WTC11 (cell line): ENCODE measurements at regions not wholly inside any gene's neighbourhood (a gene's known extent, or its start where the extent isn't known, plus 50 kb on each side); places are given as distances from the start of the nearest gene placed in this dataset.

ENCODE experiments used
- ATAC-seq: fragments of 200-7000 bp; cut with Tn5 transposase; 2 replicates; pipeline ENCODE4 v1.10.0; 2021; ENCODE audit warnings: mild to moderate bottlenecking, moderate library complexity
- CTCF ChIA-PET: fragments of 300-600 bp; sonication (Branson Sonifier 250); formaldehyde crosslinking; loops from one replicate; lab custom pipeline; 2021; ENCODE audit warnings: antibody characterized with exemption; lab: Charles Lee
- POLR2A ChIA-PET: fragments of 350-600 bp; sonication (Branson Sonifier 250); formaldehyde crosslinking; loops from one replicate; lab custom pipeline; 2021; ENCODE audit warnings: antibody characterized with exemption; lab: Charles Lee
- DNase-seq: peaks from one replicate; pipeline ENCODE4 v3.0.0; 2021; ENCODE audit warnings: low spot score
- H3K27ac Mint-ChIP-seq: 2 replicates; pipeline ENCODE4 v1.8.0; 2021; ENCODE audit warnings: mixed read lengths
- H3K27me3 Mint-ChIP-seq: 2 replicates; pipeline ENCODE4 v1.8.0; 2021; ENCODE audit warnings: low read depth, mild to moderate bottlenecking, moderate library complexity, mixed read lengths
- H3K36me3 Mint-ChIP-seq: 2 replicates; pipeline ENCODE4 v1.8.0; 2021; ENCODE audit warnings: mixed read lengths
- H3K4me1 Mint-ChIP-seq: 2 replicates; pipeline ENCODE4 v1.8.0; 2022; ENCODE audit warnings: mixed read lengths
- H3K4me3 Mint-ChIP-seq: 2 replicates; pipeline ENCODE4 v1.8.0; 2021; ENCODE audit warnings: mild to moderate bottlenecking, moderate library complexity, mixed read lengths
- H3K9me3 Mint-ChIP-seq: 2 replicates; pipeline ENCODE4 v1.8.0; 2021; ENCODE audit warnings: mixed read lengths
- AR ChIP-seq: fragments of 250-450 bp; sonication (Bioruptor Pico); IDR thresholded peaks from 2 replicates; pipeline ENCODE4 v1.9.0; 2021; ENCODE audit warnings: mild to moderate bottlenecking
- E2F5 ChIP-seq: sonication (generic); formaldehyde crosslinking; IDR thresholded peaks from 2 replicates; pipeline ENCODE4 v1.8.1; 2022; ENCODE audit warnings: mild to moderate bottlenecking, moderate library complexity, missing genetic modification reagents
- ERG ChIP-seq: fragments of 250-450 bp; sonication (Bioruptor Pico); IDR thresholded peaks from 2 replicates; pipeline ENCODE4 v1.8.0; 2021; ENCODE audit warnings: mild to moderate bottlenecking
- FOXJ3 ChIP-seq: sonication (generic); formaldehyde crosslinking; IDR thresholded peaks from 2 replicates; pipeline ENCODE4 v1.9.0; 2021; ENCODE audit warnings: missing genetic modification reagents, mild to moderate bottlenecking, borderline replicate concordance
- FOXK1 ChIP-seq: sonication (generic); formaldehyde crosslinking; IDR thresholded peaks from 2 replicates; pipeline ENCODE4 v1.8.0; 2022; ENCODE audit warnings: mild to moderate bottlenecking, moderate library complexity, missing genetic modification reagents
- GTF2I ChIP-seq: fragments of 250-450 bp; sonication (Bioruptor Pico); conservative IDR thresholded peaks from 2 replicates; pipeline ENCODE4 v1.4.0; 2021; ENCODE audit warnings: mild to moderate bottlenecking
- NFYB ChIP-seq: sonication (generic); formaldehyde crosslinking; conservative IDR thresholded peaks from 2 replicates; pipeline ENCODE4 v1.8.0; 2022; ENCODE audit warnings: low read depth, missing genetic modification reagents
- PRDM15 ChIP-seq: sonication (generic); formaldehyde crosslinking; IDR thresholded peaks from 2 replicates; pipeline ENCODE4 v1.8.0; 2022; ENCODE audit warnings: missing genetic modification reagents
- TCF7 ChIP-seq: sonication (generic); formaldehyde crosslinking; IDR thresholded peaks from 2 replicates; pipeline ENCODE4 v1.8.0; 2022; ENCODE audit warnings: mild to moderate bottlenecking, low read depth, missing genetic modification reagents, moderate library complexity
- TEAD4 ChIP-seq: sonication (generic); formaldehyde crosslinking; IDR thresholded peaks from 2 replicates; pipeline ENCODE4 v1.8.0; 2022; ENCODE audit warnings: mild to moderate bottlenecking, missing genetic modification reagents
- TP53 ChIP-seq: sonication (generic); formaldehyde crosslinking; IDR thresholded peaks from 2 replicates; pipeline ENCODE4 v1.8.1; 2023; ENCODE audit warnings: mild to moderate bottlenecking, missing genetic modification reagents
- USF2 ChIP-seq: sonication (generic); formaldehyde crosslinking; IDR thresholded peaks from 2 replicates; pipeline ENCODE4 v1.8.1; 2023; ENCODE audit warnings: mild to moderate bottlenecking, missing genetic modification reagents, moderate library complexity
- ZNF263 ChIP-seq: sonication (generic); formaldehyde crosslinking; IDR thresholded peaks from 2 replicates; pipeline ENCODE4 v1.8.1; 2022; ENCODE audit warnings: low read depth, mild to moderate bottlenecking, moderate library complexity, missing genetic modification reagents
- ZNF317 ChIP-seq: sonication (generic); formaldehyde crosslinking; IDR thresholded peaks from 2 replicates; pipeline ENCODE4 v1.8.1; 2023; ENCODE audit warnings: low read depth, mild to moderate bottlenecking, moderate library complexity, missing genetic modification reagents, borderline replicate concordance
- ZNF416 ChIP-seq: fragments of 250-450 bp; sonication (Bioruptor Pico); IDR thresholded peaks from 2 replicates; pipeline ENCODE4 v1.9.0; 2021; ENCODE audit warnings: mild to moderate bottlenecking, inconsistent platforms
- ZNF532 ChIP-seq: fragments of 250-450 bp; sonication (Bioruptor Pico); IDR thresholded peaks from 2 replicates; pipeline ENCODE4 v1.9.0; 2021; ENCODE audit warnings: mild to moderate bottlenecking, borderline replicate concordance

- TF ChIP-seq ZNF532 (CRISPR knock-in tag): no peak
- TF ChIP-seq TEAD4 (CRISPR knock-in tag): no peak
- no peak for TF ChIP-seq ZNF317 (CRISPR knock-in tag)
- TF ChIP-seq TP53: no peak
Measured at GRCh38 chr21:35509001-35509704, 460.1 kb upstream of the RUNX1 start (continued).

- H3K27ac Mint-ChIP-seq: 0 out of 2 replicates have a peak overlapping the region, but pooled peaks have one; percentile 35
- H3K4me3 Mint-ChIP-seq: no peak overlapping the region
- TF ChIP-seq FOXK1 (CRISPR knock-in tag) (0 out of 2 replicates have a peak, but pooled peaks have one; percentile 33), E2F5 (CRISPR knock-in tag) (no peak)
- TF ChIP-seq, all 79 proteins: peak for 1
- ChIA-PET CTCF (interaction anchor here (0.7 to 1.9 kb wide), 15 partner anchors 12 to 818 kb away, joined by 3 to 13 read pairs (median 5); no protein-coding TSS in a partner anchor), POLR2A (interaction anchor here (0.6 kb wide), 1 partner anchor 71 kb away, joined by 5 read pairs; no protein-coding TSS in a partner anchor)
- peak; percentile 60 for ATAC-seq
- Mint-ChIP-seq H3K27me3 (no peaks in the 10 kb centered on the region), H3K4me1 (peaks cover 76% of the 10 kb centered on the region), H3K36me3 (no peaks in the 10 kb centered on the region), H3K9me3 (no peaks in the 10 kb centered on the region)
- DNase-seq: peak; percentile 39
Measured at GRCh38 chr21:35508139-35508888, 459.2 kb upstream of the RUNX1 start.

- Mint-ChIP-seq H3K9me3 (no peaks in the 10 kb centered on the region), H3K27me3 (no peaks in the 10 kb centered on the region), H3K4me3 (no peak overlapping the region), H3K36me3 (no peaks in the 10 kb centered on the region), H3K4me1 (peaks cover 86% of the 10 kb centered on the region), H3K27ac (peak overlapping the region; percentile 9; the same call in 1 of the 2 replicates)
- DNase-seq (no peak), ATAC-seq (no peak)
- ChIA-PET CTCF (interaction anchor here (1.2 to 1.9 kb wide), 3 partner anchors 71 to 332 kb away, joined by 4 to 10 read pairs (median 9); no protein-coding TSS in a partner anchor), POLR2A (no interaction called here)
- TF ChIP-seq PRDM15 (no peak), FOXJ3 (no peak), ERG (CRISPR knock-in tag) (no peak), TCF7 (CRISPR knock-in tag) (no peak), AR (CRISPR knock-in tag) (no peak), ZNF263 (CRISPR knock-in tag) (no peak), NFYB (CRISPR knock-in tag) (no peak), GTF2I (CRISPR knock-in tag) (no peak), ZNF416 (CRISPR knock-in tag) (no peak), USF2 (CRISPR knock-in tag) (no peak)
Measured at GRCh38 chr21:35507181-35507759, 458.2 kb upstream of the RUNX1 start.
